ENCODE measurements at regions not wholly inside any gene's neighbourhood (a gene's known extent, or its start where the extent isn't known, plus 50 kb on each side); places are given as distances from the start of the nearest gene placed in this dataset.

- TF ChIP-seq CTCF (conservative IDR thresholded peaks at IDR 0.05 in 1 of 2, IDR thresholded peaks at IDR 0.05 in 1 of 2; ENCODE audit: extremely low read depth in 1 of 2, insufficient read depth in 1 of 2, low read depth in 1 of 2, low read length in 2 of 2) (no peak), EZH2 (IDR thresholded peaks at IDR 0.05; ENCODE audit: borderline replicate concordance, low read length) (no peak)
Observed at GRCh38 chr13:73216381-73216831, 157.6 kb downstream of the KLF5 start.

All from mammary epithelial cell (primary cell).